ENCODE measurements at regions not wholly inside any gene's neighbourhood (a gene's known extent, or its start where the extent isn't known, plus 50 kb on each side); places are given as distances from the start of the nearest gene placed in this dataset.
"Not testable (repeated sequence)": the region's sequence is repeated elsewhere in the genome, so short reads cannot be mapped to it uniquely, and the experiment has no call there.

GRCh38 chr4:9541388-9541915, 97.2 kb downstream of the DEFB131A start:
- not testable (repeated sequence) for TF ChIP-seq CTCF (IDR thresholded peaks at IDR 0.05); POLR2A (IDR thresholded peaks at IDR 0.05; ENCODE audit: low read depth); EP300 (IDR thresholded peaks at IDR 0.05)
